Lower leg skin (tissue), 4 donors: ENCODE measurements at regions not wholly inside any gene's neighbourhood (a gene's known extent, or its start where the extent isn't known, plus 50 kb on each side); places are given as distances from the start of the nearest gene placed in this dataset.
"Not testable (repeated sequence)": the region's sequence is repeated elsewhere in the genome, so short reads cannot be mapped to it uniquely, and the experiment has no call there.

Experiments used
- DNase-seq, 2 donors: peaks; one replicate each; pipeline ENCODE4 v3.0.0-alpha.2; 2019; ENCODE audit warnings: low spot score in 2 of 2
- H3K4me3 ChIP-seq: fragments of 200-600 bp; sonication (generic); 2 replicates; pipeline ENCODE4 v1.5.1; 2017; ENCODE audit warnings: mild to moderate bottlenecking, low read depth; ENCODE audit not compliant: poor library complexity, severe bottlenecking
- POLR2A ChIP-seq, 2 donors: fragments of 450-650 bp; IDR thresholded peaks; one replicate each; pipeline ENCODE4 v1.6.1; 2016 to 2017; ENCODE audit warnings: antibody characterized with exemption in 2 of 2, mild to moderate bottlenecking in 1 of 2, moderate library complexity in 1 of 2
- WGBS, 2 donors: methylation state at CpG; one replicate each; pipeline ENCODE4 v1.1.5; 2018; 5-methylcytosine and 5-hydroxymethylcytosine counted together
- intact Hi-C: fragments of 100-400 bp; cut with DNase I; formaldehyde crosslinking; loops from one replicate; pipeline ENCODE4 v1.15.0; 2023; ENCODE audit warnings: low total_unique reads
- TF ChIP-seq, protein P1 (sequence below), 3 donors: fragments of 450-650 bp; IDR thresholded peaks; one replicate each; pipeline ENCODE4 v1.5.1; 2016; ENCODE audit warnings: antibody characterized with exemption in 3 of 3, mild to moderate bottlenecking in 3 of 3, moderate library complexity in 2 of 3

DNA sequence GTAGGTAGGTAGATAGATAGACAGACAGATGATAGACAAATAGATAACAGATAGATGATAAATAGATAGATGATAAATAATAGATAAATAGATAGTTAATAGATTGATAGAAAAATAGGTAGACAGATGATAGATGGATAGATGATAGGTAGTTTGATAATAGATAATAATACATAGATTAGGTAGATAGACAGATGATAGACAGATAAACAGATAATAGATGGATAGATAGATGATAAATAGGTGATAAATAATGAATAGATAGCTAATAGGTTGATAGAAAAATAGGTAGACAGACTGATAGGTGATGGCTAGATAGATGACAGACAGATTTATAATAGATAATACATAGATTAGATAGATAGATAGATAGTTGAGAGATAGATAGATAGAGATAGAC, 350.5 kb upstream of the DPP6 start:
- no peak for DNase-seq
- no peak for TF ChIP-seq POLR2A (IDR thresholded peaks at IDR 0.05)
- TF ChIP-seq, protein P1, sequence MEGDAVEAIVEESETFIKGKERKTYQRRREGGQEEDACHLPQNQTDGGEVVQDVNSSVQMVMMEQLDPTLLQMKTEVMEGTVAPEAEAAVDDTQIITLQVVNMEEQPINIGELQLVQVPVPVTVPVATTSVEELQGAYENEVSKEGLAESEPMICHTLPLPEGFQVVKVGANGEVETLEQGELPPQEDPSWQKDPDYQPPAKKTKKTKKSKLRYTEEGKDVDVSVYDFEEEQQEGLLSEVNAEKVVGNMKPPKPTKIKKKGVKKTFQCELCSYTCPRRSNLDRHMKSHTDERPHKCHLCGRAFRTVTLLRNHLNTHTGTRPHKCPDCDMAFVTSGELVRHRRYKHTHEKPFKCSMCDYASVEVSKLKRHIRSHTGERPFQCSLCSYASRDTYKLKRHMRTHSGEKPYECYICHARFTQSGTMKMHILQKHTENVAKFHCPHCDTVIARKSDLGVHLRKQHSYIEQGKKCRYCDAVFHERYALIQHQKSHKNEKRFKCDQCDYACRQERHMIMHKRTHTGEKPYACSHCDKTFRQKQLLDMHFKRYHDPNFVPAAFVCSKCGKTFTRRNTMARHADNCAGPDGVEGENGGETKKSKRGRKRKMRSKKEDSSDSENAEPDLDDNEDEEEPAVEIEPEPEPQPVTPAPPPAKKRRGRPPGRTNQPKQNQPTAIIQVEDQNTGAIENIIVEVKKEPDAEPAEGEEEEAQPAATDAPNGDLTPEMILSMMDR (IDR thresholded peaks at IDR 0.05) = no peak
- intact Hi-C loops = no loop called here
- no peak overlapping the region for H3K4me3 ChIP-seq

DNA sequence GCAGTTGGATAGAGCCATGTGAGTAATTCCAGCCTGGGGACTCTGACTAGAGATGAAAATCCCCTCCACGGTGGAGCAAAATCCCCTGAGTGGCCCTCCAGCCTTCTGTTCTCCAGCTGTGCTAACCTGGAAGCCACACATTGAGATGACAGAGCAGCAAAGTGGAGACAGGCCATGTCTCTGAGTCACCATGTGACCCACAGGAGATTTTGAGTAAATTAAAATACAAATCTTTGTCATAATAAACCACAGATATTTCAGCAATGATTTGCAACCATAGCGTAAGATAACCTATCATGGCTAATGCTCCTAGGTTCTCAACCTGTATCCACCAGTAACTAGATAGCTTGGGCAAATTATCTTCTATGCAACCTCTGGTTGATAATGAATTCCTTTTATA, 328.3 kb upstream of the DPP6 start:
- H3K4me3 ChIP-seq = not testable (repeated sequence)

DNA sequence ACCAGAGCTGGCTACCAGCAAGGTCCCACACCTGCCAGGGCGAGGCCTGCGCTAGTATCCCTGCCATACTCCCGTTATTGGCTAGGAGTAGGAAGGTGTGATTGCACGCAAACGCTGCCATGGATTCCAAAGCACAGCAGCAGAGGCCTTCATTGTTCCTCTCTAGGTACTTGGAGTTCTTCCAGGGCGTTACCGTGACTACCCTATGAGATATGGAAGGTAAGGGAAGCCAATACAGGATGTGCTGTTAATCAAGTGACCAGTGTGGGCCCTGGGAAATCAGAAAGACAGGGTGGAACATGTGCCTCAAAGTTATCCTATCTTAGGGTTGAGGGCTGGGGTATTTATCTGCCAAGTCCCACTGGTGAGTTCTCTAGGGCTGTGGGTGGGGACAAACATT, 320.7 kb upstream of the DPP6 start:
- DNase-seq = not testable (repeated sequence)
- 58 to 66% methylated on average over 5 of the region's 7 CpGs for WGBS, 2 donors

More for the DNA sequence above, 328.3 kb upstream of the DPP6 start:
- DNase-seq, intact Hi-C loops: not testable (repeated sequence)
- WGBS, 2 donors = 0 to 33% methylated on average over 1 of the region's 2 CpGs

DNA sequence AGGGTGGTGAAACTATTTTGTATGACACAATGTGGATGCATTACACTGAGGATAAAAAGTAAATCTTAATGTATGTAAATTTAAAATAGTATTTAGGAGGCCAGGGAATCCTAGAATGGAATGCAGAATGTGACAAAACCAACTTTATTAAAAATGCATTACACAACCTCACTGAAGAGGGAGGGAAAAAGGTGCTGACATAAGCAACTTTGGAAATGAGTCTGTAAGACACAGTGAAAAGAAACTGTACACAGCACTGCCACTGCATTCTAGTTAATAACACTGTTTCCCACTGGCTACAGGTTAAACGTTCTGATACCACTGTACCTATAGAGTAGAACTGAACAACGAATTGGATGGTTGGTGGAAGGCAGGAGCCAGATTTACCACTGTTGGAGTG, 308.8 kb upstream of the DPP6 start:
- DNase-seq, intact Hi-C loops: not testable (repeated sequence)

More for the DNA sequence above, 320.7 kb upstream of the DPP6 start:
- intact Hi-C loops, H3K4me3 ChIP-seq: not testable (repeated sequence)

DNA sequence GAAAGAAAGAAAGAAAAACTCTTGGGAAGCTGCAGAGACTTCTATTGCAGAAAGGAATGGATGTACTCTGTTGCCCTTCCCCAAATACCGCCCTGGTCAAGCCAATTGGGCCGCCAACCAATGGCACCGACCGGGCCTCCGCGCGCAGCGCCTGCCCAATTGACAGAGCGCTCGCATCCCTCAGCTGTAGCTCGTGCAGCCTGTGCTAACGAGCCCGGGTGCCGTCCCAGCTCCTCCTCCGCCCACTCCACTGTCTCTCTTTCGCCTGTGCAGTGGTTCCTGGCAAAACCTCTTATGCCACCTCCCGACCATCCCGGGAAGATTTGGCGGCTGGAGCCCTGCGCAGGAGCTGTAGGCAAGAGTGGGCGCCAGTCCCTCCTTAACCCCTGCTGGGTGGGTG, 304.2 kb upstream of the DPP6 start:
- 2 to 3% methylated on average over 16 to 18 of the region's 21 CpGs for WGBS, 2 donors
- H3K4me3 ChIP-seq, DNase-seq, intact Hi-C loops: not testable (repeated sequence)

More for the DNA sequence above, 308.8 kb upstream of the DPP6 start:
- 55 to 77% methylated on average over 2 of the region's 2 CpGs for WGBS, 2 donors
- H3K4me3 ChIP-seq = not testable (repeated sequence)

DNA sequence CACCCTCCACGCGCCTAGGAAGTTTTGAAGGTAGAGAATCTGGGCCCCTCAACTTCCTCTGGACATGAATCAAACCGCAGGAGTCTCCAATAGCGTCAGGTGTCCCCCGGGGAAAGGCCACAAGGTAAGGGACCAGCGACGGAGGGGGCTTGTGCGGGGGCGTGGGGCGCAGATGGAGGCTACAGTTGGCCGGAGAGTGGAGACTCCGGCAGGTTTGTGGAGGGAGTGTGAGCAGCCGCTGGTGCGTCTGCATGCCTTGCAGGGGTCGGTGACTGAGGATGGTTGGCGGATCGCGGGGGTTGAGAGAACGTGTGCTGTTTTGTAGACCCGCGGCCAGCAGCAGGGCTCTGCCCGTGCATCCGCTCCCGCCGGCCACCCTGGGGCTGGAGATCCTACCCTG, 303.3 kb upstream of the DPP6 start:
- DNase-seq, intact Hi-C loops, H3K4me3 ChIP-seq: not testable (repeated sequence)
- 1 to 2% methylated on average over 14 of the region's 25 CpGs for WGBS, 2 donors

DNA sequence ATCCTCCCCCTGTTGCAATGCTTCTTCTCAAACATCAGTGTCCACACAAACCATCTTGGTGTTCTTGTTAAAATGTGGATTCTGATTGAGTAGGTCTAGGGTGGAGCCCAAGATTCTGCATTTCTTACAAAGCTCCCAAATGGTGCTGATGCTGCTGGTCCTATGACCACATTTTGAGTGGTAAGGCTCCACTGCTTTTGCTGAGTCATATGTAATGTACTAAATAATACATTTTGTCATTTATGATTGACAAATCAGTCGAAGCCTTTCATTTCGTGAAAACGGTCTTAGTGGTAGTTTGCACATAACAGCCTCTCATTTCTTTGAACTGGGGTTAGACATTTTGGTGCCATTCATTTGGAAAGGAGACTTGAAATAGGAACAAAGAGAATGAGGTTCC, 286.3 kb upstream of the DPP6 start:
- WGBS, 2 donors = 90% methylated on average over 3 of the region's 3 CpGs

DNA sequence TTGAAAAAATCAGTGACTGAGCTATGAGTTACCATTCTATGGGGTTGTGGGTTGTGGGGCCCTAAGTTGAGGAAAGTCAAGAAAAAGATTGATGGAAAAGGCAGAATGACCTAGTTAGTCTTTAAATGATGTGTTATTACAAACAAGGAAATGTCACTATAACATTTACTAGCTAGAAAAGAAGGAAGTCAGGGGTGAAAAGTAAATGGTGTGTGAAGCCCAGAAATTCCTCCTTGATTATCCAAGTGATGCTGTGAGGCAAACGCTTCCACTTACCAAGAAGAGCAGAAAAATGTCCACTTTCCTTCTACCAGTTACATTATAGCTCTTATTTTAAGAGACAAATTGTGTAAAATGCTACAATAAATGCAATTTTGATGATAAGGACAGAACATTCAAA, 285.3 kb upstream of the DPP6 start:
- WGBS, 2 donors = 78 to 79% methylated on average over 1 of the region's 1 CpG
- intact Hi-C loops, DNase-seq, H3K4me3 ChIP-seq: not testable (repeated sequence)

More for the DNA sequence above, 286.3 kb upstream of the DPP6 start:
- H3K4me3 ChIP-seq, intact Hi-C loops, DNase-seq: not testable (repeated sequence)

DNA sequence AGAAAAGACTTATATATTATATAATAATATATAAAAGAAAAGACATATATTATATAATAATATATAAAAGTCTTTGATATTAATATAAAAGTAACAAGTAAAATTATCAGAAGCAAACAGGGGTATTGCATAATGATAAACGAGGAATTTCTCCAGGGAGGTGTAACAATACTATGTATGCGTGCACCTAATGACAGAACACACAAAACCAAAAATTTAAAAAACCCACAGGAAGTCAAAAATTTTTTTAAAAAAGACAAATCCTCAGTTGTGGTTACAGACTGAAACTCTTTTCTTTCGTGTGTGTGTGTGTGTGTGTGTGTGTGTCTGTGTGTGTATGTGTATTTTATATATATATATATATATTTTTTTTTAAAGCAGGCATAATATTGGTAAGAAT, 279.2 kb upstream of the DPP6 start:
- intact Hi-C loops = no loop called here
- TF ChIP-seq POLR2A (IDR thresholded peaks at IDR 0.05) = no peak
- TF ChIP-seq, protein P1 (IDR thresholded peaks at IDR 0.05) = no peak
- no peak overlapping the region for H3K4me3 ChIP-seq
- WGBS, 2 donors = 72 to 73% methylated on average over 3 of the region's 3 CpGs
- DNase-seq = no peak

DNA sequence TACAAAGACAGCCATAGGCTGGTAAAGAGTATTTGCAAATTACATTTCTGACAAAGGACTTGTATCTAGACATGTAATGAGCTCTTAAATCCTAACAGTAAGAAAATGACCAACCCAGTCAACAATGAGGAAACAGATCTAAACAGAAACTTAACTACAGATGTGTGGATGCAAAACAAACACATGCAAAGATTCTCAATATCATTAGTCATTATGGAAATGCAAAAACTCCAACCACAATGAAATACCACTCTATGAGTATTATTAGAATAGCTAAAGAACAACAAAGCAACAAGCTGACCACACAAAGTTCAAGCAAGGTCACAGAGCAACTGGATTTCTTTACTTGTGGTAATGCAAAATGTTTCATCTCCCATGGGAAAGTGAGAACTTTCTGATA, 275.3 kb upstream of the DPP6 start:
- intact Hi-C loops, H3K4me3 ChIP-seq, DNase-seq: not testable (repeated sequence)

DNA sequence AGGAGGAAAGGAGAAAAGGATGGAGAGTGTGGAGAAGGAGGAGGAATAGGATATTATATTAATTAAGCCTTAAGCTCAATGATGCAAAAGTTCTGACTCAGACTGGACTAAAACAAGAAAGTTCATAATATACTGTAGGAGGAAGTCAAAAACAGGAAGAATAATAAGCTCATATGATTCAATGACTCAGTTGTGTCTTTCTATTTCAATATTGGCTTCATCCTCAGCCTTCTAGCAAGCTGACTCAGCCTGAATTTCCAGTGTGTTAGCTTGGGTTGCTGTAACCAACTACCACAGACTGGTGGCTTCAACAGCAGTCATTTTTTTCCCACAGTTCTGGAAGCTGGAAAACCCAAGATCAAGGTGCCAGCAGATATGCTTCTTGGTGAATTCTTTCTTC, 254.8 kb upstream of the DPP6 start:
- H3K4me3 ChIP-seq, intact Hi-C loops, DNase-seq: not testable (repeated sequence)
